ENCODE measurements at regions not wholly inside any gene's neighbourhood (a gene's known extent, or its start where the extent isn't known, plus 50 kb on each side); places are given as distances from the start of the nearest gene placed in this dataset.

- no peaks in the 10 kb centered on the region for H3K36me3 ChIP-seq (ENCODE audit: control insufficient read depth, insufficient read depth, low read length)
- no peaks in the 10 kb centered on the region for H3K9me3 ChIP-seq (ENCODE audit: control insufficient read depth, insufficient read depth, low read depth, low read length)
- no peaks in the 10 kb centered on the region for H3K4me1 ChIP-seq (ENCODE audit: control insufficient read depth, extremely low read depth, insufficient read depth, low read length)
- H3K9ac ChIP-seq (ENCODE audit: insufficient read depth, low read length), result no peak overlapping the region
- H3K79me2 ChIP-seq (ENCODE audit: control insufficient read depth, insufficient read depth, low read length), result no peaks in the 10 kb centered on the region
- no peak overlapping the region for H3K4me2 ChIP-seq (ENCODE audit: extremely low read depth, insufficient read depth, low read length)
- no peak overlapping the region for H2AFZ ChIP-seq (ENCODE audit: low read length)
- peak; percentile 53 to 78 for DNase-seq (ENCODE audit: low read depth in 2 of 2)
- no peak overlapping the region for H3K27ac ChIP-seq (ENCODE audit: insufficient read depth, low read length)
- H3K27me3 ChIP-seq (ENCODE audit: control insufficient read depth, insufficient read depth, low read length), result no peaks in the 10 kb centered on the region
- no peak overlapping the region for H3K4me3 ChIP-seq (replicated peaks in 1 of 4; ENCODE audit: control extremely low read depth in 1 of 4, insufficient read depth in 1 of 4, low read depth in 3 of 4, low read length in 4 of 4)
- TF ChIP-seq CTCF (conservative IDR thresholded peaks at IDR 0.05 in 1 of 2, IDR thresholded peaks at IDR 0.05 in 1 of 2; ENCODE audit: low read depth in 1 of 2, low read length in 2 of 2) (peak; percentile 74 to 86), EZH2 (IDR thresholded peaks at IDR 0.05; ENCODE audit: low read length, missing control alignments) (no peak)
- H4K20me1 ChIP-seq (ENCODE audit: control insufficient read depth, extremely low read depth, insufficient read depth, low read length), result no peaks in the 10 kb centered on the region
Measured at GRCh38 chr20:52312132-52312729, 120.7 kb upstream of the ZFP64 start.

- Histone ChIP-seq H3K4me3 (replicated peaks in 1 of 4; ENCODE audit: control extremely low read depth in 1 of 4, insufficient read depth in 1 of 4, low read depth in 3 of 4, low read length in 4 of 4) (no peak overlapping the region), H3K36me3 (ENCODE audit: control insufficient read depth, insufficient read depth, low read length) (no peaks in the 10 kb centered on the region), H3K27me3 (ENCODE audit: control insufficient read depth, insufficient read depth, low read length) (no peaks in the 10 kb centered on the region), H4K20me1 (ENCODE audit: control insufficient read depth, extremely low read depth, insufficient read depth, low read length) (no peaks in the 10 kb centered on the region), H3K4me2 (ENCODE audit: extremely low read depth, insufficient read depth, low read length) (no peak overlapping the region), H3K4me1 (ENCODE audit: control insufficient read depth, extremely low read depth, insufficient read depth, low read length) (no peaks in the 10 kb centered on the region), H3K27ac (ENCODE audit: insufficient read depth, low read length) (no peak overlapping the region), H2AFZ (ENCODE audit: low read length) (no peak overlapping the region), H3K9ac (ENCODE audit: insufficient read depth, low read length) (no peak overlapping the region), H3K9me3 (ENCODE audit: control insufficient read depth, insufficient read depth, low read depth, low read length) (no peaks in the 10 kb centered on the region), H3K79me2 (ENCODE audit: control insufficient read depth, insufficient read depth, low read length) (no peaks in the 10 kb centered on the region)
- no peak for TF ChIP-seq CTCF (conservative IDR thresholded peaks at IDR 0.05 in 1 of 2, IDR thresholded peaks at IDR 0.05 in 1 of 2; ENCODE audit: low read depth in 1 of 2, low read length in 2 of 2)
- TF ChIP-seq EZH2 (IDR thresholded peaks at IDR 0.05; ENCODE audit: low read length, missing control alignments), result no peak
- DNase-seq (ENCODE audit: low read depth in 2 of 2), result no peak
Measured at GRCh38 chr20:52311209-52311794, 119.7 kb upstream of the ZFP64 start.

- Histone ChIP-seq H3K79me2 (ENCODE audit: control insufficient read depth, insufficient read depth, low read length) (no peaks in the 10 kb centered on the region), H3K9ac (ENCODE audit: insufficient read depth, low read length) (no peak overlapping the region), H3K4me3 (replicated peaks in 1 of 4; ENCODE audit: control extremely low read depth in 1 of 4, insufficient read depth in 1 of 4, low read depth in 3 of 4, low read length in 4 of 4) (no peak overlapping the region), H3K27ac (ENCODE audit: insufficient read depth, low read length) (no peak overlapping the region), H3K4me2 (ENCODE audit: extremely low read depth, insufficient read depth, low read length) (no peak overlapping the region), H3K27me3 (ENCODE audit: control insufficient read depth, insufficient read depth, low read length) (no peaks in the 10 kb centered on the region), H3K4me1 (ENCODE audit: control insufficient read depth, extremely low read depth, insufficient read depth, low read length) (no peaks in the 10 kb centered on the region), H3K36me3 (ENCODE audit: control insufficient read depth, insufficient read depth, low read length) (no peaks in the 10 kb centered on the region), H2AFZ (ENCODE audit: low read length) (no peak overlapping the region), H3K9me3 (ENCODE audit: control insufficient read depth, insufficient read depth, low read depth, low read length) (no peaks in the 10 kb centered on the region), H4K20me1 (ENCODE audit: control insufficient read depth, extremely low read depth, insufficient read depth, low read length) (no peaks in the 10 kb centered on the region)
- no peak for DNase-seq (ENCODE audit: low read depth in 2 of 2)
- TF ChIP-seq EZH2 (IDR thresholded peaks at IDR 0.05; ENCODE audit: low read length, missing control alignments) (no peak), CTCF (conservative IDR thresholded peaks at IDR 0.05 in 1 of 2, IDR thresholded peaks at IDR 0.05 in 1 of 2; ENCODE audit: low read depth in 1 of 2, low read length in 2 of 2) (no peak)
Measured at GRCh38 chr20:52309181-52309580, 117.6 kb upstream of the ZFP64 start.
